ENCODE measurements at regions not wholly inside any gene's neighbourhood (a gene's known extent, or its start where the extent isn't known, plus 50 kb on each side); places are given as distances from the start of the nearest gene placed in this dataset.

- TF ChIP-seq RAD21 (IDR thresholded peaks at IDR 0.05; ENCODE audit: low read depth) (no peak), MAX (IDR thresholded peaks at IDR 0.05) (no peak), REST (IDR thresholded peaks at IDR 0.05; ENCODE audit: low read depth) (no peak)
Measured at GRCh38 chr4:17276776-17277175, 235.1 kb downstream of the QDPR start.

Measured in Ishikawa (cell line).